IMR-90 (cell line): ENCODE measurements at regions not wholly inside any gene's neighbourhood (a gene's known extent, or its start where the extent isn't known, plus 50 kb on each side); places are given as distances from the start of the nearest gene placed in this dataset.

Experiments
- CEBPB ChIP-seq: IDR thresholded peaks from 2 replicates; pipeline ENCODE4 v1.6.1; 2012; ENCODE audit warnings: low read depth, low read length, improper control_type of control experiment
- CTCF ChIP-seq: conservative IDR thresholded peaks from 2 replicates; pipeline ENCODE4 v1.5.1; 2012; ENCODE audit warnings: mild to moderate bottlenecking, low read depth, low read length, improper control_type of control experiment
- RFX5 ChIP-seq: IDR thresholded peaks from 2 replicates; pipeline ENCODE4 v1.8.0; 2012; ENCODE audit warnings: low read depth, mild to moderate bottlenecking, low read length, moderate library complexity
- SMC3 ChIP-seq: fragments of 150-350 bp; IDR thresholded peaks from 2 replicates; pipeline ENCODE4 v1.6.1; 2016; ENCODE audit warnings: low read depth, mild to moderate bottlenecking, antibody characterized with exemption, low read length, moderate library complexity

- TF ChIP-seq CTCF (no peak), RFX5 (no peak), SMC3 (no peak), CEBPB (no peak)
These were observed 190.4 kb upstream of the CRIM1 start for GRCh38 chr2:36165132-36165531.
